ENCODE measurements at regions not wholly inside any gene's neighbourhood (a gene's known extent, or its start where the extent isn't known, plus 50 kb on each side); places are given as distances from the start of the nearest gene placed in this dataset.

DNA sequence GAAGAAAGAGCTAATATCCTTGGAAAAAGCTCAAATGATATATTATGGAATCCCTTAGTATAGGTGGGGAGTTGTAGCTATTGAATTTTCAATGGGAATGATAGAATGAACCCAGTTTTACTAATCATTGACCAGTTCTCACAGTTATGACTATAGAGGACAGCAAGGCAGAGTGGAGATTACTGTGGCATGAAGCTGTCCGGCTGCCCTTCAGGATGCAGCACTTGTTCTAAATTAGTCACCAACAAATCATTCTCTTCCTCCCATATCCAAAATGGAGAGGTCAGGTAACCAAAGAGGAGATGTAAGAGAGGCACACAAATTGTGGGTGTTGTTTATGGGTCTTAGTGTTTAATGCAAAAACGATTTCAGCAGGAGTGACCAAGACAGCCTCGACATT, 1490.0 kb upstream of the MIR17HG start:
- H3K9me3 ChIP-seq (ENCODE audit: control insufficient read depth, insufficient read depth, low read length), result no peaks in the 10 kb centered on the region
- no peaks in the 10 kb centered on the region for H3K36me3 ChIP-seq (ENCODE audit: insufficient read depth, low read length)
- no peak overlapping the region for H3K9ac ChIP-seq (ENCODE audit: low read depth, low read length)
- H3K4me1 ChIP-seq (ENCODE audit: insufficient read depth, low read length), result no peaks in the 10 kb centered on the region

DNA sequence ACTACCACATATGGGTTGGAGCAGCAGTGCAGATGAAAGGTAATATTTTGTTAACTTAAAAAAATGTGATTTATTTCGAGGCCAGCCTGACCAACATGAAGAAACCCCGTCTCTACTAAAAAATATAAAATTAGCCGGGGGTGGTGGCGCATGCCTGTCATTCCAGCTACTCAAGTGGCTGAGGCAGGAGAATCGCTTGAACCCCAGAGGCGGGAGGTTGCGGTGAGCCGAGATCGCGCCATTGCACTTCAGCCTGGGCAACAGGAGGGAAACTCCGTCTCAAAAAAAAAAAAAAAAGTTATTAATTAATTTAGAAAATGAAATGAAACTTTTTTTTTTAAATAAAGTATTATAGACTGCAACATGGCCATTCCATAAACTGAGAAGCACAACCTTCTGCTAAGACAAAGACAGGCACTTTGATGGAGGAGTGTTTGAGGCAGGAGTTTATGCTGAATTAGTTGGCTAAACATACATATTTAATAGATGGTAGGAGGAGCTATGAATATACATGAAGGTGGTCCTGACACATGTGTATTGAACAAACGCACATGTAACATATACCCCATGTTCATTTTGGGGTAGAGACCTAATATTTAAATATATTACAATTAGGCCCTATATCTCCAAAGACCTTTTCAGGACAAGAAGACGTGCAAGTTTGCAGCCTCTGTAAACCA, 1485.3 kb upstream of the MIR17HG start:
- H3K9ac ChIP-seq (ENCODE audit: low read depth, low read length), result no peak overlapping the region
- H3K9me3 ChIP-seq (ENCODE audit: control insufficient read depth, insufficient read depth, low read length), result no peaks in the 10 kb centered on the region
- H3K36me3 ChIP-seq (ENCODE audit: insufficient read depth, low read length), result no peaks in the 10 kb centered on the region
- no peaks in the 10 kb centered on the region for H3K4me1 ChIP-seq (ENCODE audit: insufficient read depth, low read length)

DNA sequence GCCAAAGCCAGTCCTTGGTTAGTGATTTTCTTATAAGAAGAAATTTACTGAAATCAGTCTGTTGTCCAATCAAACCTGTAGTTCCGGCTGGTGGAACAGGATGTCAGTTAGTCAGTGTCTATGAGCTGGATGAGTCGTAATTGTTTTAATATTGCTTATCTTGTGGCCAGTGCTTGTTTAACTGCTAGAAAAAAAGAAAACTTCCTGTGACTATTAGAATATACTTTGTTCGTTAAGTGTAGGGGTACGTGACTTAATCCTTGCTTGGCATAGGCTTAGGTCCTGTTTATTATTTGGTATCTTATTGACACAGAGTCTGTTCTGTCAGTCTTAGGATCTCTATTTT, 1484.8 kb upstream of the MIR17HG start:
- H3K36me3 ChIP-seq (ENCODE audit: insufficient read depth, low read length), result no peaks in the 10 kb centered on the region
- H3K9me3 ChIP-seq (ENCODE audit: control insufficient read depth, insufficient read depth, low read length), result no peaks in the 10 kb centered on the region; the same call in 1 of the 2 replicates
- no peaks in the 10 kb centered on the region for H3K4me1 ChIP-seq (ENCODE audit: insufficient read depth, low read length)
- no peak overlapping the region for H3K9ac ChIP-seq (ENCODE audit: low read depth, low read length)

DNA sequence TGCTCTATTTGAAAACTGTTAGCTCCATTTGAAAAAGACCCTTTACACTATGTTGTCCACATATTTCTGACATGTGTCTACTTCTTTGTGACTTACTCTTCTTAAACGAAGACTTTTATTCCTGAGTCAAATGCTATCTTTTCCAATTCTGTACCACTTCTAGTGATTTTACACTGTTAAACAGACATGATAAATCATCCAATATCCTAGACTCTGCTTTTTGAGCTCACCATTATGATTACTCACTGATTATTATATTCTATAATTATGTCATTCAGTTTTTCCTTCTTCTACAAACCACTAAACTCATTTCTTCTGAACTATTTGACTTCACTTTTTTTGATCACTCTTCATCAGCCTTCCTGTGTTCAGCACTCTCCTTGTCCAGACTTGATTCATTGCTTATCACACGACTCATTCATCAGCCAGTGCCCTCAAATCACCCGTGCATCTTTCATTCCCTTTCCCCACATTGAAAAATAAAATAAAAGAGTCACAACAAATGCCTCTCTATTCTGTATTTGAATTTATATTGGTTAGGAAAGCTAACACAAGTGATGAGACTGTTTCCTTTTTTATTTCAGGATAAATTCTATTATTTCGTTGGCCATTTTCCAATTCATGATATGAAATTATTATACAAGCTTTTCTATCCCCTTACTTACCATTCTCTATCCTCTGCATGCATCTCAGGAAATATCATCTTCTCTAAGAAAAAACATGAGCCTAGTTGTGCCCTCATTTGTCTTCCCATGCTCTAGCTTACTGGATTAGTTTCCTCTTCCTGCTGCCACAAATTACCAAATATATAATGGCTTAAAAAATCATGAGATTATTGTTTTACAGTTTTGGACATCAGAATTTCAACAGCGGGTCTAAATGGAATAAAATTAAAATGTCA, 1482.1 kb upstream of the MIR17HG start:
- H3K9ac ChIP-seq (ENCODE audit: low read depth, low read length), result no peak overlapping the region
- no peaks in the 10 kb centered on the region for H3K4me1 ChIP-seq (ENCODE audit: insufficient read depth, low read length)
- no peaks in the 10 kb centered on the region; the same call in 1 of the 2 replicates for H3K9me3 ChIP-seq (ENCODE audit: control insufficient read depth, insufficient read depth, low read length)
- no peaks in the 10 kb centered on the region for H3K36me3 ChIP-seq (ENCODE audit: insufficient read depth, low read length)

DNA sequence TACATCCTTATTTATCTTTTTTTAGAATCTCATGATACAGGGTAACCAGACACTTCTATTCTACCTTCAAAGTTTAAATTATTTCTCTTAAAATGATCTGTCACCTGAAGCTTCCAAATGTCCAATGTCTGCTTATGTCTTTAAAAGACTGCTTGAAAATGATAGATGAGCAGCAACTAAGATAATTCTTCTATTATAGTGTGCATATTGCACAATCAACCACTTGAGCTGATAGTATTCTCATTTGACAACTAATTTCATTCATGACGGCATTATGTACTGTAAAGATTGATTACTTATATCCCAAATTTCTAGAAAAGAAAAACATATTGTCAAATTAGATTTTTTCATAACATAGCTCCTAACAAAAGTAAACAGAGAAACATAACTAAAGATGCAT, 1478.2 kb upstream of the MIR17HG start:
- H3K9ac ChIP-seq (ENCODE audit: low read depth, low read length), result no peak overlapping the region
- no peaks in the 10 kb centered on the region for H3K36me3 ChIP-seq (ENCODE audit: insufficient read depth, low read length)
- no peaks in the 10 kb centered on the region for H3K4me1 ChIP-seq (ENCODE audit: insufficient read depth, low read length)
- no peaks in the 10 kb centered on the region; the same call in 1 of the 2 replicates for H3K9me3 ChIP-seq (ENCODE audit: control insufficient read depth, insufficient read depth, low read length)

DNA sequence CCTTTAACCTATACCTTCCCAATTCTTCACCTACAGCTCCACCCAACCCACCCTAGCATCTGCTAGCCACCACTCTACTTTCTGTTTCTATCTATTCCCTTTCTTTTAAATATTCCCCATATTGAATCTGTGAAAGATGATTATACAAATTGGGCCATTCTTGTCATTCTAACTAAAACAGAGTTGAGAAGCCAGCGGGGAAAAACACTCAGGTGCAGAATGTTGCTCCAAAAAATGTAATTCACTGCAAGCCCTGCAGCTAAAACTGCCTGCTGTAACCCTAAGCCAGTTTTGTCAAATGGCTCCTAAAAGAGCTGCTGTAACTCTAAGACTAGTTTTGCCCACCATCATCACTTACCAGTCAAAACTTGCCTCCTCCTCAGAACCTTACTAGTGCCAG, 1468.6 kb upstream of the MIR17HG start:
- Histone ChIP-seq H3K36me3 (ENCODE audit: insufficient read depth, low read length) (no peaks in the 10 kb centered on the region), H3K4me1 (ENCODE audit: insufficient read depth, low read length) (no peaks in the 10 kb centered on the region), H3K9ac (ENCODE audit: low read depth, low read length) (no peak overlapping the region), H3K9me3 (ENCODE audit: control insufficient read depth, insufficient read depth, low read length) (no peaks in the 10 kb centered on the region)

DNA sequence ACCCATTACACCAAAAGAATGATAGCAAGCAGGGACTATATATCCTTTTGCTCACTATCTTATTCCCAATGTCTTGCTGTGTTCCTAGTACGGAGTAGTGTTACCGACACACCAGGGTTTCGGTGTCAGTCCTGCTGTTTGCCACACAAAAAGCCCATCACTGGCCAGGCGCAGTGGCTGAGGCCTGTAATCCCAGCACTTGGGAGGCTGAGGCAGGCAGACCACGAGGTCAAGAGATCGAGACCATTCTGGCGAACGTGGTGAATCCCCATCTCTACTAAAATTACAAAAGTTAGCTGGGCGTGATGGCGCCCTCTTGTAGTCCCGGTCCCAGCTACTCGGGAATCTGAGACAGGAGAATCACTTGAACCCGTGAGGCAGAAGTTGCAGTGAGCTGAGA, 1467.3 kb upstream of the MIR17HG start:
- no peak overlapping the region for H3K9ac ChIP-seq (ENCODE audit: low read depth, low read length)

DNA sequence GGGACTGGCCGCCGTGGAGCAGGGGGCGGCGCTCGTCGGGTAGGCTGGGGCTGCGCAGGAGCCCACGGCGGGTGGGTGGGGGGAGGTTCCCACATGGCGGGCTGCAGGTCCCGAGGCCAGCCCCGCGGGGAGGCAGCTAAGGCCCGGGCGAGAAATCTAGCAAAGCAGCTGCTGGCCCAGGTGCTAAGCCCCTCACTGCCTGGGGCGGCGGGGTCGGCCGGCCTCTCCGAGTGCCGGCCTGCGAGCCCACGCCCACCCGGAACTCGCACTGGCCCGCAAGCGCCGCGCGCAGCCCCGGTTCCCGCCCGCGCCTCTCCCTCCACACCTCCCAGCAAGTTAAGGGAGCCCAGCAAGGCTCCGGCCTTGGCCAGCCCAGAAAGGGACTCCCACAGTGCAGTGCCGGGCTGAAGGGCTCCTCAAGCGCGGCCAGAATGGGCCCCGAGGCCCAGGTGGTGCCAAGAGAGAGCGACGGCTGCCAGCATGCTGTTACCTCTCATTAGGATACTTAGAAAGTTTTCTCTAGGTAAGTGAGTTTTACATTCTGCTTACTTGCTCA, 1463.5 kb upstream of the MIR17HG start:
- Histone ChIP-seq H3K9me3 (ENCODE audit: control insufficient read depth, insufficient read depth, low read length) (no peaks in the 10 kb centered on the region), H3K9ac (ENCODE audit: low read depth, low read length) (no peak overlapping the region; the same call in 1 of the 2 replicates), H3K4me1 (ENCODE audit: insufficient read depth, low read length) (no peaks in the 10 kb centered on the region), H3K36me3 (ENCODE audit: insufficient read depth, low read length) (no peaks in the 10 kb centered on the region)

More for the DNA sequence above, 1467.3 kb upstream of the MIR17HG start:
- Histone ChIP-seq H3K36me3 (ENCODE audit: insufficient read depth, low read length) (no peaks in the 10 kb centered on the region), H3K4me1 (ENCODE audit: insufficient read depth, low read length) (no peaks in the 10 kb centered on the region), H3K9me3 (ENCODE audit: control insufficient read depth, insufficient read depth, low read length) (no peaks in the 10 kb centered on the region)

DNA sequence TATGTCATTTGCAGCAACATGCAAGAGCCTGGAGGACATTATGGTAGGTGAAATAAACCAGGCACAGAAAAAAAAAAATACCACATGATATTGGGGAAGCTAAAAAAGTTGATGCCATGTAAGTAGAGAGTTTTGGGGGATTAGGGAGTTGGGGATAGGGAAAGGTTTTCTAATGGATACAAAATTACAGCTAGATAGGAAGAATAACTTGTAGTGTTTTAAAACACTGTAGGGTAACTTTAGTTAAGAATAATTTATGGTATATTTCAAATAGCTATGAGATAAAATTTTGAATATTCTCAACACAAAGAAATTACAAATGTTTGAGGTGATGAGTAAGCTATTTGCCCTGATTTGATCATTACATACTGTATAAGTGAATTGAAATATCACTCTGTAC, 1456.7 kb upstream of the MIR17HG start:
- no peaks in the 10 kb centered on the region for H3K4me1 ChIP-seq (ENCODE audit: insufficient read depth, low read length)
- H3K9ac ChIP-seq (ENCODE audit: low read depth, low read length), result no peak overlapping the region
- no peaks in the 10 kb centered on the region for H3K9me3 ChIP-seq (ENCODE audit: control insufficient read depth, insufficient read depth, low read length)
- no peaks in the 10 kb centered on the region for H3K36me3 ChIP-seq (ENCODE audit: insufficient read depth, low read length)

DNA sequence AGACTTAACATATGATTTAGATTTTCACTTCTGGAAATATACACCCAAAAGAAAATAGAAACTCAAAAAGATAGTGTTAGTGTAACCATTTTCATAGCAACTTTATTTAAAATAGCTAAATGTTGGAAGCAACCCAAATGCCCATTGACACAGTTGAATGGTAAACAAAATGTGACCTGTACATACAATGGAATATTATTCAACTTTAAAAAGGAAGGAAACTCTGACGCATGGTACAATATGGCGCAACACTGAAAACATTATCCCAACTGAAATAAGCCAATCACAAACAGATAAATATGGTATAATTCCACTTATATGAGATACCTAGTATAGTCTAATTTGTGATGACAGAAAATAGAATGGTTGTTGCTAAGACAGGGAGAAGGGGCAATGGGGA, 1456.1 kb upstream of the MIR17HG start:
- Histone ChIP-seq H3K4me1 (ENCODE audit: insufficient read depth, low read length) (no peaks in the 10 kb centered on the region), H3K9me3 (ENCODE audit: control insufficient read depth, insufficient read depth, low read length) (no peaks in the 10 kb centered on the region)

DNA sequence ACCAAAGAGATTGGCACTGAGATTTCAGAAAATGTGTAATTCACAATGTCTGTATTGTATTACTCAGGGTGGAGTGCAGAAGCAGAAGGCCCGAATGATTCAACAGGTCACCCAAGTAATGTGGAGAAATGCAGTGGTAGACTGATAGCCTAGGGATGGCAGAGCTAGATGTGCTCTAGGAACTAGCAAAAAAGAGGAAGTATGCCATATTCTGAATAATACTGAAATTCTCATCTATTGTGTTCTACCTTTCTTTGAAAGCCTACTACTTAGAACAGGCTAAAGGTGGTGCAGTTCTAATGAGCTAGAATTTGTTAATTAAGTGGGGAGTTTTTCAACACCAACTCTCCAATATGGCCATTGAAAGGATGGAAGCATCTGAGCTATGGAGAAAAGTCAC, 1449.8 kb upstream of the MIR17HG start:
- no peaks in the 10 kb centered on the region for H3K4me1 ChIP-seq (ENCODE audit: insufficient read depth, low read length)
- no peaks in the 10 kb centered on the region for H3K9me3 ChIP-seq (ENCODE audit: control insufficient read depth, insufficient read depth, low read length)
- no peak overlapping the region for H3K9ac ChIP-seq (ENCODE audit: low read depth, low read length)
- no peaks in the 10 kb centered on the region for H3K36me3 ChIP-seq (ENCODE audit: insufficient read depth, low read length)

More for the DNA sequence above, 1456.1 kb upstream of the MIR17HG start:
- Histone ChIP-seq H3K36me3 (ENCODE audit: insufficient read depth, low read length) (no peaks in the 10 kb centered on the region), H3K9ac (ENCODE audit: low read depth, low read length) (no peak overlapping the region)

DNA sequence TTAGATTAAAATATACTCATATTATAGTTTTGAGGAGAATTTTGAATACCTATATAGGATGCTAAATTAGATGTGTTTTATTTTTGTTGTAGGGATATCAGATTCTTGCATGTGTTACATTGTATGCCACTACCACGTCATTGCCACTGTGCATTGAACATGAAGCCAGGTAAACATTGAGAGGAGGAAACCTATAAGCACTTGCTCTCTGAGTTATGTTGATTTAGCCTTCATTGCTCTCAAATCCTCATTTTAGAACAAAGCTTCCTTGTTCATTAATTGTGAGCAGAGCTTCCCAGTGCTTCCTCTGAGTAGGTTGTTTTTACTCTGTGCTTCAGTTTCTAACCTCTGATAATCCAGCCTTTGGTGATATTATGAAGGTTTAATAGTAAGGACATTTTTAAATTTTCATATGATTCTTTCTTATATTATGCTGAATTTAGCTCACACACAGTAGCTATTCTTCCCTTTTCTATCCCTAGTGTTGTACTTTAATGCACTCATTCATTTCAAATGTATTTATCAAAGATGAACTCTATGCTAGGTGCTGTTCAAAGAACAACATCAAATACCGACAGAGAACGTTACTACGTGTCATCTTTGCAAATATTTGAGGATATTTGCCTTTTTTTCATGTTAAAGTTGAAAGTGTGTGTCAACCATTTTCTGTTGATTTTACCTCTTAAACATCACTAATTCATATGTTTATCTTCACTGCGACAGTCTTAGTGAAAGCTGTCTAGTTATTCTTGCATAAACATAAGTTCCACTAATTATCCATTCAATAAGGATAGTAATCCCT, 1448.0 kb upstream of the MIR17HG start:
- no peaks in the 10 kb centered on the region for H3K36me3 ChIP-seq (ENCODE audit: insufficient read depth, low read length)
- H3K9me3 ChIP-seq (ENCODE audit: control insufficient read depth, insufficient read depth, low read length), result no peaks in the 10 kb centered on the region
- H3K4me1 ChIP-seq (ENCODE audit: insufficient read depth, low read length), result no peaks in the 10 kb centered on the region
- no peak overlapping the region for H3K9ac ChIP-seq (ENCODE audit: low read depth, low read length)

DNA sequence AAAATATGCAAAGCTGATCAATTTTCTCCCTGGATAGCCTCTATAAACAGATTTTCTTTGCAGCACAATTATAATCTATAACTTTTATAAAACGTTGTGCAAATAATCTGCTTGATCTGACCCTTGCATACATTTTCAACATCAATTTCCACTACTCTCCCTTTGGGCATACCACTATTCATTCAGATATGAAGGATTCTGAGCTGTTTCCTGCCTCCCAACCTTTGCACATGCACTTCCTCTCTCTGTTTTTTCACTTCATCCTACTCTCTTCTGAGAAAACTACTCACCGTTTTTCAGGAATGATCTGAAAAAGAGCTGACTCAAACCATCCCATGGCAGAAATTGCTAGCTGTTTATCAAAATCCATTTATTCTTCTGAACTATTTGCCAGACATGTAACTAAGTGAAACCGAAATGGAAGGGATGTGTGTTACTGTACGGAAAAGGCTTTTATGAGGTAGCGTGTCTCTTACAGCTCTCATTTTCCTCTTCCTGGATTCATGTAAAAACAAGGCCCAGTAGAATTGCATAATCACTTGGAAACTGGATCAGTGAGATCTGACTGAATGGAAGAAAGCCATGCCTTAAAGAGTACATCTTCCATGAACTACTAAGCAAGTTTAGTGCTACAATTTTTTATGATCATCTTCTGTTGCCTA, 1447.3 kb upstream of the MIR17HG start:
- H3K36me3 ChIP-seq (ENCODE audit: insufficient read depth, low read length), result no peaks in the 10 kb centered on the region
- no peaks in the 10 kb centered on the region for H3K9me3 ChIP-seq (ENCODE audit: control insufficient read depth, insufficient read depth, low read length)
- no peaks in the 10 kb centered on the region for H3K4me1 ChIP-seq (ENCODE audit: insufficient read depth, low read length)
- no peak overlapping the region for H3K9ac ChIP-seq (ENCODE audit: low read depth, low read length)

DNA sequence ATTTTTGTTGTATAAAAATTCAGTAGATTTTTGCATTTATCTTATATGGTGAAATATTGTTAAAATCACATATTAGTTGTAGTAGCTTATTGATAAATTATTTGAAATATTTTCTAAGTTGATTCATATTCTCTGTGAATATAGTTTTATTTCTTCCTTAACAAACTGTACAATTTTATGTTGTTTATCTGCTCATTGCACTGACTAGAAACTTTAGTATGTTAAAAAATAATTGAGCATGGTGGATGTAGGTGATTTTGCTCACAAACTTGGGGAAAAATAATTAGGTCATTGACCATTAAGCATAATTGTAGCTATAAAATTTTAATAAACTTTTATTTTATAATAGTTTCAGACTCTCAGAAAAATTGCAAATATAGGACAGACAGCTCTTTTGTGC, 1445.3 kb upstream of the MIR17HG start:
- Histone ChIP-seq H3K9me3 (ENCODE audit: control insufficient read depth, insufficient read depth, low read length) (no peaks in the 10 kb centered on the region), H3K9ac (ENCODE audit: low read depth, low read length) (no peak overlapping the region), H3K4me1 (ENCODE audit: insufficient read depth, low read length) (no peaks in the 10 kb centered on the region), H3K36me3 (ENCODE audit: insufficient read depth, low read length) (no peaks in the 10 kb centered on the region)

Data from ES-I3 (cell line).